ENCODE measurements at regions not wholly inside any gene's neighbourhood (a gene's known extent, or its start where the extent isn't known, plus 50 kb on each side); places are given as distances from the start of the nearest gene placed in this dataset.

- H3K27me3 ChIP-seq (ENCODE audit: control insufficient read depth, insufficient read depth, low read length): no peaks in the 10 kb centered on the region
- no peak overlapping the region for H3K4me3 ChIP-seq (ENCODE audit: low read depth, low read length)
- no peak overlapping the region for H3K9ac ChIP-seq (ENCODE audit: low read depth, low read length)
- H3K9me3 ChIP-seq (ENCODE audit: control insufficient read depth, insufficient read depth, low read length): no peaks in the 10 kb centered on the region
- no peaks in the 10 kb centered on the region for H3K4me1 ChIP-seq (ENCODE audit: control insufficient read depth, insufficient read depth, low read length)
- no peaks in the 10 kb centered on the region for H3K36me3 ChIP-seq (ENCODE audit: control insufficient read depth, insufficient read depth, low read length)
These were observed 79.5 kb upstream of the IL12B start for GRCh38 chr5:159409801-159410200.

- H3K27me3 ChIP-seq (ENCODE audit: control insufficient read depth, insufficient read depth, low read length): no peaks in the 10 kb centered on the region
These were observed 80.2 kb upstream of the IL12B start for GRCh38 chr5:159410480-159410879.

GRCh38 chr5:159411115-159411514, 80.8 kb upstream of the IL12B start:
- no peaks in the 10 kb centered on the region for H3K4me1 ChIP-seq (ENCODE audit: control insufficient read depth, insufficient read depth, low read length)
- no peak overlapping the region for H3K9ac ChIP-seq (ENCODE audit: low read depth, low read length)
- no peak overlapping the region for H3K4me3 ChIP-seq (ENCODE audit: low read depth, low read length)
- H3K9me3 ChIP-seq (ENCODE audit: control insufficient read depth, insufficient read depth, low read length): no peaks in the 10 kb centered on the region
- no peaks in the 10 kb centered on the region for H3K36me3 ChIP-seq (ENCODE audit: control insufficient read depth, insufficient read depth, low read length)
- no peaks in the 10 kb centered on the region for H3K27me3 ChIP-seq (ENCODE audit: control insufficient read depth, insufficient read depth, low read length)

More at GRCh38 chr5:159410480-159410879, 80.2 kb upstream of the IL12B start:
- no peak overlapping the region for H3K4me3 ChIP-seq (ENCODE audit: low read depth, low read length)
- H3K36me3 ChIP-seq (ENCODE audit: control insufficient read depth, insufficient read depth, low read length): no peaks in the 10 kb centered on the region
- no peaks in the 10 kb centered on the region for H3K9me3 ChIP-seq (ENCODE audit: control insufficient read depth, insufficient read depth, low read length)
- H3K4me1 ChIP-seq (ENCODE audit: control insufficient read depth, insufficient read depth, low read length): no peaks in the 10 kb centered on the region
- no peak overlapping the region for H3K9ac ChIP-seq (ENCODE audit: low read depth, low read length)

GRCh38 chr5:159412284-159413046, 82.2 kb upstream of the IL12B start:
- Histone ChIP-seq H3K9ac (ENCODE audit: low read depth, low read length) (no peak overlapping the region), H3K36me3 (ENCODE audit: control insufficient read depth, insufficient read depth, low read length) (no peaks in the 10 kb centered on the region), H3K9me3 (ENCODE audit: control insufficient read depth, insufficient read depth, low read length) (no peaks in the 10 kb centered on the region), H3K4me1 (ENCODE audit: control insufficient read depth, insufficient read depth, low read length) (no peaks in the 10 kb centered on the region), H3K27me3 (ENCODE audit: control insufficient read depth, insufficient read depth, low read length) (no peaks in the 10 kb centered on the region), H3K4me3 (ENCODE audit: low read depth, low read length) (no peak overlapping the region)

GRCh38 chr5:159414021-159414420, 83.7 kb upstream of the IL12B start:
- no peaks in the 10 kb centered on the region for H3K36me3 ChIP-seq (ENCODE audit: control insufficient read depth, insufficient read depth, low read length)
- H3K4me3 ChIP-seq (ENCODE audit: low read depth, low read length): no peak overlapping the region
- H3K27me3 ChIP-seq (ENCODE audit: control insufficient read depth, insufficient read depth, low read length): no peaks in the 10 kb centered on the region
- no peaks in the 10 kb centered on the region for H3K4me1 ChIP-seq (ENCODE audit: control insufficient read depth, insufficient read depth, low read length)
- no peaks in the 10 kb centered on the region for H3K9me3 ChIP-seq (ENCODE audit: control insufficient read depth, insufficient read depth, low read length)
- no peak overlapping the region for H3K9ac ChIP-seq (ENCODE audit: low read depth, low read length)

GRCh38 chr5:159415301-159415937, 85.1 kb upstream of the IL12B start:
- Histone ChIP-seq H3K27me3 (ENCODE audit: control insufficient read depth, insufficient read depth, low read length) (no peaks in the 10 kb centered on the region), H3K9me3 (ENCODE audit: control insufficient read depth, insufficient read depth, low read length) (no peaks in the 10 kb centered on the region), H3K36me3 (ENCODE audit: control insufficient read depth, insufficient read depth, low read length) (no peaks in the 10 kb centered on the region), H3K4me3 (ENCODE audit: low read depth, low read length) (no peak overlapping the region), H3K4me1 (ENCODE audit: control insufficient read depth, insufficient read depth, low read length) (no peaks in the 10 kb centered on the region), H3K9ac (ENCODE audit: low read depth, low read length) (no peak overlapping the region)

- Histone ChIP-seq H3K9ac (ENCODE audit: low read depth, low read length) (no peak overlapping the region), H3K4me1 (ENCODE audit: control insufficient read depth, insufficient read depth, low read length) (no peaks in the 10 kb centered on the region), H3K36me3 (ENCODE audit: control insufficient read depth, insufficient read depth, low read length) (no peaks in the 10 kb centered on the region), H3K27me3 (ENCODE audit: control insufficient read depth, insufficient read depth, low read length) (no peaks in the 10 kb centered on the region), H3K4me3 (ENCODE audit: low read depth, low read length) (no peak overlapping the region), H3K9me3 (ENCODE audit: control insufficient read depth, insufficient read depth, low read length) (no peaks in the 10 kb centered on the region)
These were observed 86.2 kb upstream of the IL12B start for GRCh38 chr5:159416438-159416837.

GRCh38 chr5:159417170-159417569, 86.9 kb upstream of the IL12B start:
- Histone ChIP-seq H3K9ac (ENCODE audit: low read depth, low read length) (no peak overlapping the region), H3K9me3 (ENCODE audit: control insufficient read depth, insufficient read depth, low read length) (no peaks in the 10 kb centered on the region), H3K4me3 (ENCODE audit: low read depth, low read length) (no peak overlapping the region), H3K4me1 (ENCODE audit: control insufficient read depth, insufficient read depth, low read length) (no peaks in the 10 kb centered on the region), H3K36me3 (ENCODE audit: control insufficient read depth, insufficient read depth, low read length) (no peaks in the 10 kb centered on the region), H3K27me3 (ENCODE audit: control insufficient read depth, insufficient read depth, low read length) (no peaks in the 10 kb centered on the region)

GRCh38 chr5:159419576-159419975, 89.3 kb upstream of the IL12B start:
- H3K9me3 ChIP-seq (ENCODE audit: control insufficient read depth, insufficient read depth, low read length): no peaks in the 10 kb centered on the region
- no peaks in the 10 kb centered on the region for H3K36me3 ChIP-seq (ENCODE audit: control insufficient read depth, insufficient read depth, low read length)
- no peak overlapping the region for H3K4me3 ChIP-seq (ENCODE audit: low read depth, low read length)
- H3K9ac ChIP-seq (ENCODE audit: low read depth, low read length): no peak overlapping the region
- no peaks in the 10 kb centered on the region for H3K4me1 ChIP-seq (ENCODE audit: control insufficient read depth, insufficient read depth, low read length)
- no peaks in the 10 kb centered on the region for H3K27me3 ChIP-seq (ENCODE audit: control insufficient read depth, insufficient read depth, low read length)

- Histone ChIP-seq H3K4me3 (ENCODE audit: low read depth, low read length) (no peak overlapping the region), H3K36me3 (ENCODE audit: control insufficient read depth, insufficient read depth, low read length) (no peaks in the 10 kb centered on the region), H3K27me3 (ENCODE audit: control insufficient read depth, insufficient read depth, low read length) (no peaks in the 10 kb centered on the region), H3K4me1 (ENCODE audit: control insufficient read depth, insufficient read depth, low read length) (no peaks in the 10 kb centered on the region), H3K9me3 (ENCODE audit: control insufficient read depth, insufficient read depth, low read length) (no peaks in the 10 kb centered on the region), H3K9ac (ENCODE audit: low read depth, low read length) (no peak overlapping the region)
These were observed 90.7 kb upstream of the IL12B start for GRCh38 chr5:159420940-159421339.

- no peaks in the 10 kb centered on the region for H3K36me3 ChIP-seq (ENCODE audit: control insufficient read depth, insufficient read depth, low read length)
- H3K9me3 ChIP-seq (ENCODE audit: control insufficient read depth, insufficient read depth, low read length): no peaks in the 10 kb centered on the region
- no peak overlapping the region for H3K9ac ChIP-seq (ENCODE audit: low read depth, low read length)
- H3K4me1 ChIP-seq (ENCODE audit: control insufficient read depth, insufficient read depth, low read length): no peaks in the 10 kb centered on the region
- no peak overlapping the region for H3K4me3 ChIP-seq (ENCODE audit: low read depth, low read length)
- H3K27me3 ChIP-seq (ENCODE audit: control insufficient read depth, insufficient read depth, low read length): no peaks in the 10 kb centered on the region
These were observed 92.1 kb upstream of the IL12B start for GRCh38 chr5:159422361-159422760.

GRCh38 chr5:159422910-159423309, 92.6 kb upstream of the IL12B start:
- Histone ChIP-seq H3K36me3 (ENCODE audit: control insufficient read depth, insufficient read depth, low read length) (no peaks in the 10 kb centered on the region), H3K4me1 (ENCODE audit: control insufficient read depth, insufficient read depth, low read length) (no peaks in the 10 kb centered on the region), H3K9me3 (ENCODE audit: control insufficient read depth, insufficient read depth, low read length) (no peaks in the 10 kb centered on the region), H3K9ac (ENCODE audit: low read depth, low read length) (no peak overlapping the region), H3K27me3 (ENCODE audit: control insufficient read depth, insufficient read depth, low read length) (no peaks in the 10 kb centered on the region), H3K4me3 (ENCODE audit: low read depth, low read length) (no peak overlapping the region)

All from iPS-15b (cell line).